Heart left ventricle (tissue), 16 donors: ENCODE measurements at regions not wholly inside any gene's neighbourhood (a gene's known extent, or its start where the extent isn't known, plus 50 kb on each side); places are given as distances from the start of the nearest gene placed in this dataset.
"Not testable (repeated sequence)": the region's sequence is repeated elsewhere in the genome, so short reads cannot be mapped to it uniquely, and the experiment has no call there.

Experiments used
- ATAC-seq, 4 donors: fragments of 200-7000 bp; cut with Tn5 transposase; one replicate each; pipeline ENCODE4 v1.9.1; 2020 to 2022; ENCODE audit warnings: moderate library complexity in 4 of 4, mild to moderate bottlenecking in 3 of 4, moderate number of reproducible peaks in 1 of 4
- DNase-seq, 5 donors: peaks; one replicate each; pipeline ENCODE4 v3.0.0-alpha.2; 2020
- H3K27ac ChIP-seq, 12 donors: fragments of 200-600 bp; sonication (generic) in 4 of 12; one replicate each; pipeline versions ENCODE4 v1.5.0 to v1.8.0; 2016 to 2022; ENCODE audit warnings: mild to moderate bottlenecking in 2 of 12
- H3K27me3 ChIP-seq, 9 donors: fragments of 200-600 bp; sonication (generic) in 2 of 9; one replicate each; pipeline versions ENCODE4 v1.5.1 to v1.8.0; 2016 to 2022; ENCODE audit warnings: mild to moderate bottlenecking in 3 of 9
- H3K36me3 ChIP-seq, 9 donors: fragments of 200-600 bp; sonication (generic) in 2 of 9; one replicate each; pipeline versions ENCODE4 v1.5.0 to v1.8.0; 2018 to 2022; ENCODE audit warnings: mild to moderate bottlenecking in 2 of 9
- H3K4me1 ChIP-seq, 12 donors: fragments of 200-600 bp; sonication (generic) in 4 of 12; one replicate each; pipeline versions ENCODE4 v1.5.0 to v1.8.0; 2016 to 2022; ENCODE audit warnings: mild to moderate bottlenecking in 3 of 12
- H3K4me3 ChIP-seq, 12 donors: fragments of 200-600 bp; sonication (generic) in 4 of 12; one replicate each; pipeline versions ENCODE4 v1.5.0 to v1.8.0; 2017 to 2022; ENCODE audit warnings: mild to moderate bottlenecking in 9 of 12, moderate library complexity in 4 of 12
- H3K9me3 ChIP-seq, 12 donors: fragments of 200-600 bp; sonication (generic) in 4 of 12; one replicate each; pipeline versions ENCODE4 v1.5.0 to v1.8.0; 2016 to 2022; ENCODE audit warnings: mild to moderate bottlenecking in 1 of 12
- POLR2A ChIP-seq, 2 donors: fragments of 450-650 bp; IDR thresholded peaks; one replicate each; pipeline ENCODE4 v1.6.1; 2017; ENCODE audit warnings: antibody characterized with exemption in 2 of 2, mild to moderate bottlenecking in 2 of 2, moderate library complexity in 2 of 2
- WGBS, 4 donors: extraction: QIAGEN DNeasy Blood & Tissue Kit in 2 of 4; methylation state at CpG; one replicate each; pipeline versions ENCODE4 v1.1.5 to v1.1.7; 2013 to 2018; 5-methylcytosine and 5-hydroxymethylcytosine counted together
- intact Hi-C, 10 donors: fragments of 100-400 bp; cut with DNase I; formaldehyde crosslinking; loops; one replicate each; pipeline versions ENCODE4 v1.11.1 to v1.14.2; 2022
- TF ChIP-seq, protein P1 (sequence below), 12 donors: fragments of 200-600 bp; sonication (generic) in 4 of 12; IDR thresholded peaks; one replicate each; pipeline versions ENCODE4 v1.5.0 to v1.8.0; 2018 to 2022; ENCODE audit warnings: antibody characterized with exemption in 12 of 12, mild to moderate bottlenecking in 5 of 12
- donor health status: ischemic (EF 13 %, LVEDD 7.1; RV severe dilation, severe dysfunction).
- donor health status: healthy with polysubstance abuse.
- donor health status: DM: no; HTN: yes; CAD: no.
- donor health status: DM: no; HTN: no; CAD: no.
- donor health status: ischemic (EF 25% LVEDD 6.9; RV normal size, moderate dysfunction).
- donor health status: ischemic (EF 25% LVEDD 5.7; RV mildly dilated, moderate dysfunction).
- donor health status: healthy.
- donor health status: DM: yes; HTN: yes; CAD: no.
- donor health status: ischemic (EF 35%, LVEDD 5.7; RV mildly dilated, moderate dysfunction).
- donor health status: nonischemic (EF 11% LVEDD 7.7; RV severe dilation, severe dysfunction).
- donor health status: DM: yes; HTN: yes; CAD: no.
- donor health status: PGD.
- donor health status: ischemic (EF 29% LVEDD 5.4; RV normal size, mild dysfunction).
- donor health status: nonischemic (EF 23%, LVEDD 6.1; RV moderate dilation, normal function).

- DNase-seq (no peak), ATAC-seq (no peak)
- H3K9me3 ChIP-seq = no peaks in the 10 kb centered on the region
- H3K4me3 ChIP-seq = no peak overlapping the region
- H3K27ac ChIP-seq = no peak overlapping the region
- intact Hi-C loops = no loop called here
- TF ChIP-seq, protein P1, sequence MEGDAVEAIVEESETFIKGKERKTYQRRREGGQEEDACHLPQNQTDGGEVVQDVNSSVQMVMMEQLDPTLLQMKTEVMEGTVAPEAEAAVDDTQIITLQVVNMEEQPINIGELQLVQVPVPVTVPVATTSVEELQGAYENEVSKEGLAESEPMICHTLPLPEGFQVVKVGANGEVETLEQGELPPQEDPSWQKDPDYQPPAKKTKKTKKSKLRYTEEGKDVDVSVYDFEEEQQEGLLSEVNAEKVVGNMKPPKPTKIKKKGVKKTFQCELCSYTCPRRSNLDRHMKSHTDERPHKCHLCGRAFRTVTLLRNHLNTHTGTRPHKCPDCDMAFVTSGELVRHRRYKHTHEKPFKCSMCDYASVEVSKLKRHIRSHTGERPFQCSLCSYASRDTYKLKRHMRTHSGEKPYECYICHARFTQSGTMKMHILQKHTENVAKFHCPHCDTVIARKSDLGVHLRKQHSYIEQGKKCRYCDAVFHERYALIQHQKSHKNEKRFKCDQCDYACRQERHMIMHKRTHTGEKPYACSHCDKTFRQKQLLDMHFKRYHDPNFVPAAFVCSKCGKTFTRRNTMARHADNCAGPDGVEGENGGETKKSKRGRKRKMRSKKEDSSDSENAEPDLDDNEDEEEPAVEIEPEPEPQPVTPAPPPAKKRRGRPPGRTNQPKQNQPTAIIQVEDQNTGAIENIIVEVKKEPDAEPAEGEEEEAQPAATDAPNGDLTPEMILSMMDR (IDR thresholded peaks at IDR 0.05) = no peak
- no peak for TF ChIP-seq POLR2A (IDR thresholded peaks at IDR 0.05)
- H3K4me1 ChIP-seq = peaks cover 0 to 11% (median 5%) of the 10 kb centered on the region in 12 donors
- no peaks in the 10 kb centered on the region for H3K27me3 ChIP-seq
- WGBS, 4 donors = 56 to 62% (median 61%) methylated on average over 1 of the region's 1 CpG
- H3K36me3 ChIP-seq = no peaks in the 10 kb centered on the region
Measured at GRCh38 chr7:82598958-82599357, 155.4 kb upstream of the CACNA2D1 start.

- H3K4me1 ChIP-seq = peaks cover 0 to 11% (median 5%) of the 10 kb centered on the region in 12 donors
- 50 to 58% (median 55%) methylated on average over 3 of the region's 3 CpGs for WGBS, 4 donors
- DNase-seq, H3K4me3 ChIP-seq, H3K27me3 ChIP-seq, intact Hi-C loops, H3K27ac ChIP-seq, H3K9me3 ChIP-seq, ATAC-seq, H3K36me3 ChIP-seq: not testable (repeated sequence)
Measured at GRCh38 chr7:82595795-82596194, 152.2 kb upstream of the CACNA2D1 start.

GRCh38 chr7:82595176-82595575 lies 151.6 kb upstream of the CACNA2D1 start:
- peaks cover 0 to 11% (median 5%) of the 10 kb centered on the region in 12 donors for H3K4me1 ChIP-seq
- no peaks in the 10 kb centered on the region for H3K27me3 ChIP-seq
- intact Hi-C loops = no loop called here
- DNase-seq = no peak
- no peak overlapping the region for H3K4me3 ChIP-seq
- H3K9me3 ChIP-seq = no peaks in the 10 kb centered on the region
- no peak overlapping the region for H3K27ac ChIP-seq
- no peak for ATAC-seq
- TF ChIP-seq, protein P1 (IDR thresholded peaks at IDR 0.05) = no peak
- TF ChIP-seq POLR2A (IDR thresholded peaks at IDR 0.05) = no peak
- H3K36me3 ChIP-seq = no peaks in the 10 kb centered on the region

DNA sequence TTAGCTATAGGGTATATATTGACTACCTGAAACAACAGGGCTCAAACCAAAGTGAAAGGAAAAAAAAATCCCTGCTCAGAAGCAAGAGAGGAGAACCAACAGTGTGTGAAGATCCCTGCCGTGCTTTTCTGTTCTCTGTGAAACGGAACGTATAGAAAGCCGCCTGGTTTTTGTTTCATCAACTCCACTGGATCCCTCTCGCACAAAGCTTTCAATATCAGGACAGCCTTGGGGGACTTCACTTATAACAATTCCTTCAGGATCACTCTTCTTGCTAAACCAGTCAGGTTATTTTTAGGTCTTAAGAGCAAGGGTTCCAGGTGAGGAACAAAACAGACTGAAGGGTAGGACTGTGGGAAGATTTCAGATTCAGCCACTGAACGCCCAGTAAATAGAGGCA lies 151.1 kb upstream of the CACNA2D1 start:
- no peaks in the 10 kb centered on the region for H3K36me3 ChIP-seq
- no peaks in the 10 kb centered on the region for H3K27me3 ChIP-seq
- ATAC-seq (no peak), DNase-seq (no peak)
- intact Hi-C loops = no loop called here
- H3K9me3 ChIP-seq = no peaks in the 10 kb centered on the region
- TF ChIP-seq, protein P1 (IDR thresholded peaks at IDR 0.05) = no peak
- no peak for TF ChIP-seq POLR2A (IDR thresholded peaks at IDR 0.05)
- no peak overlapping the region for H3K27ac ChIP-seq
- H3K4me3 ChIP-seq = no peak overlapping the region
- WGBS, 4 donors = 39 to 52% (median 45%) methylated on average over 6 of the region's 6 CpGs
- H3K4me1 ChIP-seq = peaks cover 0 to 11% (median 5%) of the 10 kb centered on the region in 12 donors

- 88 to 96% (median 93%) methylated on average over 3 of the region's 3 CpGs for WGBS, 4 donors
- Histone ChIP-seq H3K27ac (no peak overlapping the region), H3K27me3 (no peaks in the 10 kb centered on the region), H3K4me1 (peaks cover 0 to 11% (median 5%) of the 10 kb centered on the region in 12 donors), H3K4me3 (no peak overlapping the region), H3K9me3 (no peaks in the 10 kb centered on the region), H3K36me3 (no peaks in the 10 kb centered on the region)
- intact Hi-C loops = no loop called here
- DNase-seq (no peak), ATAC-seq (no peak)
- TF ChIP-seq, protein P1 (IDR thresholded peaks at IDR 0.05) = no peak
- no peak for TF ChIP-seq POLR2A (IDR thresholded peaks at IDR 0.05)
Measured at GRCh38 chr7:82593780-82594179, 150.2 kb upstream of the CACNA2D1 start.
